ENCODE measurements at regions not wholly inside any gene's neighbourhood (a gene's known extent, or its start where the extent isn't known, plus 50 kb on each side); places are given as distances from the start of the nearest gene placed in this dataset.

GRCh38 chr3:168152149-168152548 lies 56.4 kb upstream of the GOLIM4 start:
- no peak for DNase-seq (ENCODE audit: low spot score)
- H3K4me1 Mint-ChIP-seq (ENCODE audit: low read depth), result no peaks in the 10 kb centered on the region
- no peak for TF ChIP-seq CTCF (IDR thresholded peaks at IDR 0.05)
- H3K27ac Mint-ChIP-seq (ENCODE audit: unreplicated experiment), result no peak overlapping the region
- no peaks in the 10 kb centered on the region for H3K36me3 Mint-ChIP-seq (ENCODE audit: low read depth)
- H3K9me3 Mint-ChIP-seq (ENCODE audit: low read depth), result peaks cover 18% of the 10 kb centered on the region
- H3K4me3 Mint-ChIP-seq (ENCODE audit: unreplicated experiment), result no peak overlapping the region
- peaks cover 17% of the 10 kb centered on the region for H3K27me3 Mint-ChIP-seq (ENCODE audit: low read depth)

Small RNA genes in the stretch of these regions (microRNA-seq; reads per million reads assigned to microRNA genes)
- gene MIR551B (ENCODE audit: borderline number of aligned reads), result 7.8 reads per million, percentile 15 among the genes with 10 or more reads in this experiment
